SW480 (cell line): ENCODE measurements at regions not wholly inside any gene's neighbourhood (a gene's known extent, or its start where the extent isn't known, plus 50 kb on each side); places are given as distances from the start of the nearest gene placed in this dataset.

Experiments used
- DNase-seq: peaks from one replicate; pipeline ENCODE4 v3.0.0-alpha.2; 2016; ENCODE audit warnings: low spot score

- no peak for DNase-seq
These were observed 52.1 kb upstream of the TGFBR2 start for GRCh38 chr3:30554317-30554690.

DNA sequence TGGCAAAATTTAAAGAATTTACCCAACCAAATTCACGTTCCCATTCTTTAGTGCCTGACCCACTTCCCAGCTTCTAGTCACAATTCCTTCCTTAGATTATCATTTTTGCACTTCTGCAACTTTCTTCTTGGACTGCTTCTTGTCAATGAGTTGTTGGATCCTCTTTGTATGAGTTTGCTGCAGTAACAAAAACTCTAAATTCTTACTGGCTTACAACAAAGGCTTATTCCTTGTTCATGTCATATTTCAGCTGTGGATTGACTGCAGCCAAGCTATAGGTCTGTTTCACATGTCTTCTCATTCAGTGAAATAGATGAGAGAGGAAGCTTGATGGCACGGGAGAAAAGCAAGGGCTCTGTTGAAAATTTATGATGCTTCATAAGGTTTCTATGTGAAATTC, 50.4 kb upstream of the TGFBR2 start:
- no peak for DNase-seq
